Epithelial cell of prostate (primary cell): ENCODE measurements at regions not wholly inside any gene's neighbourhood (a gene's known extent, or its start where the extent isn't known, plus 50 kb on each side); places are given as distances from the start of the nearest gene placed in this dataset.

Experiments
- DNase-seq: peaks from one replicate; pipeline ENCODE4 v3.0.0-alpha.2; 2011; ENCODE audit warnings: low read depth, low spot score
- H3K27ac ChIP-seq: fragments of 450-650 bp; 2 replicates; pipeline ENCODE4 v1.5.1; 2017; ENCODE audit warnings: mild to moderate bottlenecking

GRCh38 chr3:64830681-64831080 lies 142.9 kb upstream of the ADAMTS9 start:
- no peak for DNase-seq
- no peak overlapping the region for H3K27ac ChIP-seq

GRCh38 chr3:64829331-64829730 lies 141.5 kb upstream of the ADAMTS9 start:
- no peak for DNase-seq
- H3K27ac ChIP-seq: no peak overlapping the region

- no peak for DNase-seq
- H3K27ac ChIP-seq: no peak overlapping the region
These were observed 140.5 kb upstream of the ADAMTS9 start for GRCh38 chr3:64828276-64828675.

- no peak for DNase-seq
- H3K27ac ChIP-seq: no peak overlapping the region
These were observed 139.6 kb upstream of the ADAMTS9 start for GRCh38 chr3:64827431-64827830.

GRCh38 chr3:64827019-64827418 lies 139.2 kb upstream of the ADAMTS9 start:
- DNase-seq: no peak
- no peak overlapping the region for H3K27ac ChIP-seq

GRCh38 chr3:64825404-64826120 lies 137.8 kb upstream of the ADAMTS9 start:
- DNase-seq: no peak
- H3K27ac ChIP-seq: no peak overlapping the region

GRCh38 chr3:64824394-64824909 lies 136.7 kb upstream of the ADAMTS9 start:
- no peak for DNase-seq
- H3K27ac ChIP-seq: no peak overlapping the region

- DNase-seq: no peak
- no peak overlapping the region for H3K27ac ChIP-seq
These were observed 130.4 kb upstream of the ADAMTS9 start for GRCh38 chr3:64818196-64818595.

- H3K27ac ChIP-seq: no peak overlapping the region
- DNase-seq: no peak
These were observed 128.6 kb upstream of the ADAMTS9 start for GRCh38 chr3:64816355-64816754.

- no peak overlapping the region for H3K27ac ChIP-seq
- no peak for DNase-seq
These were observed 128.0 kb upstream of the ADAMTS9 start for GRCh38 chr3:64815789-64816188.

- no peak for DNase-seq
- H3K27ac ChIP-seq: no peak overlapping the region
These were observed 127.4 kb upstream of the ADAMTS9 start for GRCh38 chr3:64815195-64815631.

GRCh38 chr3:64814351-64814750 lies 126.6 kb upstream of the ADAMTS9 start:
- DNase-seq: no peak
- H3K27ac ChIP-seq: no peak overlapping the region

- H3K27ac ChIP-seq: no peak overlapping the region
- DNase-seq: no peak
These were observed 125.5 kb upstream of the ADAMTS9 start for GRCh38 chr3:64813326-64813725.

- no peak overlapping the region for H3K27ac ChIP-seq
- DNase-seq: no peak
These were observed 121.3 kb upstream of the ADAMTS9 start for GRCh38 chr3:64809086-64809485.

GRCh38 chr3:64808061-64808460 lies 120.3 kb upstream of the ADAMTS9 start:
- DNase-seq: no peak

GRCh38 chr3:64806668-64807605 lies 119.1 kb upstream of the ADAMTS9 start:
- DNase-seq: no peak
- no peak overlapping the region for H3K27ac ChIP-seq

More at GRCh38 chr3:64808061-64808460, 120.3 kb upstream of the ADAMTS9 start:
- no peak overlapping the region for H3K27ac ChIP-seq

- no peak for DNase-seq
- no peak overlapping the region for H3K27ac ChIP-seq
These were observed 118.2 kb upstream of the ADAMTS9 start for GRCh38 chr3:64805978-64806377.

GRCh38 chr3:64805248-64805647 lies 117.4 kb upstream of the ADAMTS9 start:
- DNase-seq: no peak
- no peak overlapping the region for H3K27ac ChIP-seq

GRCh38 chr3:64803469-64803868 lies 115.7 kb upstream of the ADAMTS9 start:
- no peak overlapping the region for H3K27ac ChIP-seq
- DNase-seq: no peak

- DNase-seq: no peak
- H3K27ac ChIP-seq: no peak overlapping the region
These were observed 114.7 kb upstream of the ADAMTS9 start for GRCh38 chr3:64802460-64802859.

GRCh38 chr3:64801856-64802255 lies 114.1 kb upstream of the ADAMTS9 start:
- DNase-seq: no peak
- no peak overlapping the region for H3K27ac ChIP-seq
